ENCODE measurements at regions not wholly inside any gene's neighbourhood (a gene's known extent, or its start where the extent isn't known, plus 50 kb on each side); places are given as distances from the start of the nearest gene placed in this dataset.

GRCh38 chr18:39318008-39318407 lies 1752.4 kb upstream of the CELF4 start:
- TF ChIP-seq CTCF (IDR thresholded peaks at IDR 0.05) (no peak), POLR2A (IDR thresholded peaks at IDR 0.05) (no peak)

Measured in testis (tissue), 2 donors.